HPDE6-E6E7 (cell line): ENCODE measurements at regions not wholly inside any gene's neighbourhood (a gene's known extent, or its start where the extent isn't known, plus 50 kb on each side); places are given as distances from the start of the nearest gene placed in this dataset.

Experiments
- DNase-seq: peaks from one replicate; pipeline ENCODE4 v3.0.0; 2011; ENCODE audit warnings: missing footprints; ENCODE audit errors: extremely low spot score

- no peak for DNase-seq
Measured at GRCh38 chr6:1037430-1038202, 274.3 kb upstream of the FOXQ1 start.

- DNase-seq = no peak
Measured at GRCh38 chr6:1035401-1035800, 276.5 kb upstream of the FOXQ1 start.

- no peak for DNase-seq
Measured at GRCh38 chr6:1031720-1032119, 280.2 kb upstream of the FOXQ1 start.

GRCh38 chr6:1029141-1029540, 282.8 kb upstream of the FOXQ1 start:
- no peak for DNase-seq

- DNase-seq = no peak
Measured at GRCh38 chr6:1028723-1029122, 283.2 kb upstream of the FOXQ1 start.

- no peak for DNase-seq
Measured at GRCh38 chr6:1027795-1028569, 283.9 kb upstream of the FOXQ1 start.

GRCh38 chr6:1027109-1027794, 284.6 kb upstream of the FOXQ1 start:
- DNase-seq = peak; percentile 41

- no peak for DNase-seq
Measured at GRCh38 chr6:1025821-1026220, 286.1 kb upstream of the FOXQ1 start.

- DNase-seq = no peak
Measured at GRCh38 chr6:1024587-1024986, 287.3 kb upstream of the FOXQ1 start.

- DNase-seq = no peak
Measured at GRCh38 chr6:1024161-1024560, 287.7 kb upstream of the FOXQ1 start.

- DNase-seq = no peak
Measured at GRCh38 chr6:1023229-1023628, 288.7 kb upstream of the FOXQ1 start.

GRCh38 chr6:1022719-1023118, 289.2 kb upstream of the FOXQ1 start:
- DNase-seq = no peak

GRCh38 chr6:1020837-1021236, 291.1 kb upstream of the FOXQ1 start:
- no peak for DNase-seq

- DNase-seq = no peak
Measured at GRCh38 chr6:1020133-1020532, 291.8 kb upstream of the FOXQ1 start.

GRCh38 chr6:1018041-1018440, 293.9 kb upstream of the FOXQ1 start:
- DNase-seq = no peak

- no peak for DNase-seq
Measured at GRCh38 chr6:1016329-1017302, 295.3 kb upstream of the FOXQ1 start.

GRCh38 chr6:1015825-1016224, 296.1 kb upstream of the FOXQ1 start:
- no peak for DNase-seq

- no peak for DNase-seq
Measured at GRCh38 chr6:1014431-1014807, 297.5 kb upstream of the FOXQ1 start.

GRCh38 chr6:1013656-1014430, 298.1 kb upstream of the FOXQ1 start:
- no peak for DNase-seq

- DNase-seq = no peak
Measured at GRCh38 chr6:1009103-1009502, 302.8 kb upstream of the FOXQ1 start.

- no peak for DNase-seq
Measured at GRCh38 chr6:1007159-1007558, 304.7 kb upstream of the FOXQ1 start.
